Left lung (tissue), 4 donors: ENCODE measurements at regions not wholly inside any gene's neighbourhood (a gene's known extent, or its start where the extent isn't known, plus 50 kb on each side); places are given as distances from the start of the nearest gene placed in this dataset.
A peak's percentile ranks its signal among the peaks of the same experiment; 100 is the strongest.

Source experiments
- ATAC-seq: fragments of 200-7000 bp; cut with Tn5 transposase; one replicate; pipeline ENCODE4 v1.9.1; 2020; ENCODE audit warnings: moderate library complexity
- DNase-seq, 4 donors: peaks; one replicate each; pipeline ENCODE4 v3.0.0-alpha.2; 2013 to 2020
- H3K27ac ChIP-seq, 2 donors: fragments of 200-600 bp; sonication (generic) in 1 of 2; one replicate each; pipeline versions ENCODE4 v1.5.0 to v1.8.0; 2020 to 2021
- H3K27me3 ChIP-seq, 2 donors: fragments of 200-600 bp; sonication (generic) in 1 of 2; one replicate each; pipeline versions ENCODE4 v1.5.0 to v1.8.0; 2020 to 2021
- H3K36me3 ChIP-seq, 2 donors: fragments of 200-600 bp; sonication (generic) in 1 of 2; one replicate each; pipeline versions ENCODE4 v1.5.0 to v1.8.0; 2020 to 2021
- H3K4me1 ChIP-seq, 2 donors: fragments of 200-600 bp; one replicate each; pipeline ENCODE4 v1.8.0; 2021
- H3K4me3 ChIP-seq, 2 donors: fragments of 200-600 bp; sonication (generic) in 1 of 2; one replicate each; pipeline versions ENCODE4 v1.5.0 to v1.8.0; 2020 to 2021; ENCODE audit warnings: mild to moderate bottlenecking in 1 of 2
- H3K9me3 ChIP-seq, 2 donors: fragments of 200-600 bp; sonication (generic) in 1 of 2; one replicate each; pipeline versions ENCODE4 v1.5.0 to v1.8.0; 2020 to 2021
- intact Hi-C, 2 donors: fragments of 100-400 bp; cut with DNase I; formaldehyde crosslinking; loops; one replicate each; pipeline versions ENCODE4 v1.11.2 to v1.14.2; 2022
- TF ChIP-seq, protein P1 (sequence below), 2 donors: fragments of 200-600 bp; sonication (generic) in 1 of 2; IDR thresholded peaks; one replicate each; pipeline versions ENCODE4 v1.5.0 to v1.8.0; 2021; ENCODE audit warnings: antibody characterized with exemption in 2 of 2
- donor health status: DM: no; HTN: yes; CAD: no.
- donor health status: DM: no; HTN: no; CAD: no.

DNA sequence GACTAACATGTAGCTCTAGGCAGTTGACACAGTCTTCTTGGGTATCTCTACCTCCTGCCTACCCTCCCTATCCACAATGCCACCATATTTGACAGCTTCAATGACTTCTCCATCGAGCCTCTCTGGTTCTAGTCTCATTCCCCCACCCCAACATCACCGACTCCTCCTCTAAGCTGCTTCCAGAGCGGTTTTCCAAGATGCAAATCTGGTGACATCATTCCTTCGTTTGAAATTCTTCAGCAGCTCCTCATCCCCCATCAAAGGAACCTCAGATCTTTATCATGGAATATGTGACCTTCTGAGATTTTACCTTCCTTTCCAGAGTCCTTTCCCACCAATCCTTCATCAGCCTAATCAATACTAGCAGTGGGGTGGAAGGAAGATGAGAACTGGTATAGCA, 352.4 kb upstream of the RUNX1 start:
- H3K27me3 ChIP-seq = no peaks in the 10 kb centered on the region
- no peaks in the 10 kb centered on the region for H3K36me3 ChIP-seq
- DNase-seq = no peak
- intact Hi-C loops = no loop called here
- no peak overlapping the region for H3K27ac ChIP-seq
- no peak overlapping the region for H3K4me3 ChIP-seq
- no peak for ATAC-seq
- TF ChIP-seq, protein P1, sequence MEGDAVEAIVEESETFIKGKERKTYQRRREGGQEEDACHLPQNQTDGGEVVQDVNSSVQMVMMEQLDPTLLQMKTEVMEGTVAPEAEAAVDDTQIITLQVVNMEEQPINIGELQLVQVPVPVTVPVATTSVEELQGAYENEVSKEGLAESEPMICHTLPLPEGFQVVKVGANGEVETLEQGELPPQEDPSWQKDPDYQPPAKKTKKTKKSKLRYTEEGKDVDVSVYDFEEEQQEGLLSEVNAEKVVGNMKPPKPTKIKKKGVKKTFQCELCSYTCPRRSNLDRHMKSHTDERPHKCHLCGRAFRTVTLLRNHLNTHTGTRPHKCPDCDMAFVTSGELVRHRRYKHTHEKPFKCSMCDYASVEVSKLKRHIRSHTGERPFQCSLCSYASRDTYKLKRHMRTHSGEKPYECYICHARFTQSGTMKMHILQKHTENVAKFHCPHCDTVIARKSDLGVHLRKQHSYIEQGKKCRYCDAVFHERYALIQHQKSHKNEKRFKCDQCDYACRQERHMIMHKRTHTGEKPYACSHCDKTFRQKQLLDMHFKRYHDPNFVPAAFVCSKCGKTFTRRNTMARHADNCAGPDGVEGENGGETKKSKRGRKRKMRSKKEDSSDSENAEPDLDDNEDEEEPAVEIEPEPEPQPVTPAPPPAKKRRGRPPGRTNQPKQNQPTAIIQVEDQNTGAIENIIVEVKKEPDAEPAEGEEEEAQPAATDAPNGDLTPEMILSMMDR (IDR thresholded peaks at IDR 0.05) = no peak
- H3K9me3 ChIP-seq = no peaks in the 10 kb centered on the region
- H3K4me1 ChIP-seq = peaks cover 0 to 18% of the 10 kb centered on the region in 2 donors

DNA sequence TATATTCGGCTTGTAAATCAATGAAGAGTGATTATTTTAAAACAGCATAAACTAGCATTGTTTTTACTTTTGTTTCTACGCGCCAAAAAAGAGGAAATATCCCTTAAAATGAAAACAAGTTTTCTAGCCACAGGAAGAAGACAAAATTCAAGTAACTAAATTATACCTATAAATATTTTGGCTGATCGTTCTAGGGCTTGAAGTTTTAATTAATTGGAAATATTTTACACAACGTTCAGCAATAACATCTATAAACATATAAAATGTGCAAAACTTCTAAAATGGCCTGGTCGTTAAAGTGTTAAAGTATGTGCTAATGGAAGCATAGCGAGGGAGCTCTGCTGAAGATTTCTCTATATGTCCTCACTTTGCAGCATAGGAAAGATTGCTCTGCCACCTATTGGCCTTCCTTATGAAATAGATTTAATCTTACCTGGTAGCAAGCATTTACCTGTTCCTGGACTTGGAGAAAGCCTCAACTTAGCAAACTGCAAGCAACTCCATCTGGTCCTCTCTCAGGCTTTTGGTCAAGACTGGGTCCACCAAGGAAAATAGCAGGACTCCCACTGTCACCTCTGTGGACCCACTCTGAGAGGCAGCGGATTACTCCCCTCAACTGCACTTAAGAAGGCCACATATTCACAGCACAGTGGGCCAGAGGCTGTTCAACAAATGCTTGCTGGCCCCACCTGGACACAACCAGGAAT, 351.3 kb upstream of the RUNX1 start:
- Histone ChIP-seq H3K9me3 (no peaks in the 10 kb centered on the region), H3K27me3 (no peaks in the 10 kb centered on the region), H3K27ac (no peak overlapping the region), H3K4me1 (peaks cover 0 to 18% of the 10 kb centered on the region in 2 donors), H3K36me3 (no peaks in the 10 kb centered on the region), H3K4me3 (peak overlapping the region in 1 of 2 donors; percentile 4)
- DNase-seq = peak in 2 of 4 donors; percentile 36 to 70
- ATAC-seq = peak; percentile 95
- intact Hi-C loops = no loop called here
- TF ChIP-seq, protein P1 (IDR thresholded peaks at IDR 0.05) = peak; percentile 11 to 16

DNA sequence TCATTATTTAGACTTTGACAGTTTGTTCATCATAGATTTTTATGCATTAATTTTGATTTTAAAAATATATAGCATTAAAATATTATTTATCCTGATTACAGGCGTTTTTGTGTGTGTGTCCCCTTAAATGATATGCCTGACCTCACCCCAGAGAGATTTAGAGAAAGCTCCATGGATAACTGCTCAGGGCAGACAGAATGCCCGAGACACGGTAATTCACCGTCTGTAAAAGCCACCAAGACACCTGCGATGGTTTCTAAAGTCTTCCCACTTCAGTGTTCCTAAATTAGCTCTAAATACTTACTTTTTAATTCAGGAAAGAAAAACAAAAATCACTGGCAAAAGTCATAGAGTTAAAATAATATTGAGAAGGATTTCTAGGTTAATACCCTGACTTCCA, 350.6 kb upstream of the RUNX1 start:
- no peak for DNase-seq
- Histone ChIP-seq H3K4me3 (peak overlapping the region in 1 of 2 donors; percentile 4), H3K27ac (no peak overlapping the region), H3K27me3 (no peaks in the 10 kb centered on the region), H3K9me3 (no peaks in the 10 kb centered on the region), H3K36me3 (no peaks in the 10 kb centered on the region), H3K4me1 (peaks cover 0 to 18% of the 10 kb centered on the region in 2 donors)
- no peak for ATAC-seq
- TF ChIP-seq, protein P1 (IDR thresholded peaks at IDR 0.05) = no peak
- intact Hi-C loops = no loop called here

DNA sequence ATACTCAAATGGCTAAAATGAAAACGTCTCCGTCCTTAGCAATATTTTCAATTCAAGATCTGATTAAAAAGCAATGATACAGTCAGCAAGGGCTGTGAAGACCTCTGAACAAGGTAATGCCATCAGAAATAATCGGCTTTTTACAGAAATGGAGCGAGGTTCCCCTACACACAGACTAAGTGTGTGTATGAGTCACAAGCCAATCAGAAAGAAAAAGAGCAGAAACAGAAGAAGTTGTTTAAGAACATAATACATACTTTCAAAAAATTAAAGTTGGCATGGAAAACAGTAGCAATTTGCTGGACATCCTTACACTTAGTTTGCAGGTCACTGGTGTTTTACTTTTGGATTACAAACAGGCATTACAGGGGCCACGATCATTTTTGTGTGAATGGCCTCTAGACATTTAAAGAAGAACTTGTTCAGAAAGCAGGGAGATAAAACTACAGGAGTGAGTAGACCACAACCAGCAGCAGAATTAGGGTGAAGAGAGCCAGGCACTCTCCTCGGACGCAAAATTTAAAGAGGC, 350.0 kb upstream of the RUNX1 start:
- no peak for DNase-seq
- Histone ChIP-seq H3K9me3 (no peaks in the 10 kb centered on the region), H3K4me3 (no peak overlapping the region), H3K27ac (no peak overlapping the region), H3K36me3 (no peaks in the 10 kb centered on the region), H3K4me1 (peaks cover 0 to 18% of the 10 kb centered on the region in 2 donors), H3K27me3 (no peaks in the 10 kb centered on the region)
- TF ChIP-seq, protein P1 (IDR thresholded peaks at IDR 0.05) = no peak
- ATAC-seq = no peak
- intact Hi-C loops = no loop called here

DNA sequence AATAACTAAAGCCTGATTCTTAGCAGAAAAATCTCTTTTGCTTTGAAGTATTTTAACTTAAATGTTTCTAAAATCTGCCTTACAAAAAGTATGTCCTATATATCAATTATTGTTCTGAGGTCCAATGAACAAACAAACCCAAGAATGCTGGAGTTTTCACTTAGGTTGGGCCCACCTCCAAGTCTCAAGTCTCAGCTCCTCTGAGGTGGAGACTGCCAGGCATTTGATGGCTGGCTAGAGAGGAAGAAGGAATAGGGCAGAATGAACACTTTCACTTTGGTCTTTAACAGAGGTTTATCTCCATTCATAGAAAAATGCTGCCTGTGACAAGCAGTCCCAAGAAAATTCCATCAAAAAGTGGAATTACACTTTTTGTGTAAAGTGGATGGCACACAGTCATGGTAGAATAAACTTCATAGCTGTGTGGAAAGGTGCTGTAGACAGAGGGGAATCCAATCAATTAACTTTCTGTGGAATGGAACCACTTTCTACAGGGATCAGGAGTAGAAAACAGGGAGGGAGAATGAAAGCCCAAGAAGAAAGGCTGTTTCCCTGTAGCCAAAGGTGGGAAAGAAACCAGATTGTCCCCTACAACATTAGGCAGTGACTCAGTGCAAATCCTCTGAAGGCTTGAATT, 349.4 kb upstream of the RUNX1 start:
- DNase-seq (peak in 1 of 4 donors; percentile 5), ATAC-seq (no peak)
- Histone ChIP-seq H3K27ac (no peak overlapping the region), H3K4me3 (no peak overlapping the region), H3K9me3 (no peaks in the 10 kb centered on the region), H3K27me3 (no peaks in the 10 kb centered on the region), H3K36me3 (no peaks in the 10 kb centered on the region), H3K4me1 (peaks cover 0 to 18% of the 10 kb centered on the region in 2 donors)
- TF ChIP-seq, protein P1 (IDR thresholded peaks at IDR 0.05) = no peak
- intact Hi-C loops = no loop called here
